ENCODE measurements at regions not wholly inside any gene's neighbourhood (a gene's known extent, or its start where the extent isn't known, plus 50 kb on each side); places are given as distances from the start of the nearest gene placed in this dataset.
"Not testable (repeated sequence)": the region's sequence is repeated elsewhere in the genome, so short reads cannot be mapped to it uniquely, and the experiment has no call there.

DNA sequence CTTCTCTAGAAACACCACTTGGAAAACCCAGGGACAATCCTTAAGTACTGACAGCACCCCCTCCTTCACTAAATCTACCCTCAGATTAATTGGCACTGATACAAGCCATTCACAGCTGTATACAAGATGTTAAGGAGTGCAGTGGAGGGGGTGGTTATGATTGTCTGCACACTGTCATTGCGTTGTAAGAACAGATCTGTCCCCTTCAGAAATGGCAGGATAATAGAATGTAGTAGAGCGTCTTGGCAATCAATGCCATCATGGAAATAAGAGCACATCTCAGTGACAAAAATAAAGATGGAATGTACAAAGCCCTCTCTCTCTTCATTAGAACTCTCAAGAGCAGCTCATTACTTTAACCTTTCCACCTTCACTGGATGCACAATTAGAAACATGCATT lies 324.9 kb upstream of the TBX18 start:
- Mint-ChIP-seq H3K9me3 (peaks cover 0 to 15% (median 4%) of the 10 kb centered on the region in 7 donors), H3K27me3 (no peaks in the 10 kb centered on the region), H3K27ac (no peak overlapping the region), H3K36me3 (no peaks in the 10 kb centered on the region), H3K4me1 (no peaks in the 10 kb centered on the region), H3K4me3 (no peak overlapping the region)
- H3K36me3 ChIP-seq (ENCODE audit: control insufficient read depth, insufficient read depth, low read length), result no peaks in the 10 kb centered on the region
- no peak for DNase-seq
- no peaks in the 10 kb centered on the region for H3K27me3 ChIP-seq (ENCODE audit: control insufficient read depth, insufficient read depth, low read length)
- H3K4me1 ChIP-seq (ENCODE audit: control insufficient read depth, insufficient read depth, low read length, poor library complexity, severe bottlenecking), result no peaks in the 10 kb centered on the region
- H3K4me3 ChIP-seq (ENCODE audit: low read depth, low read length), result no peak overlapping the region
- ATAC-seq (ENCODE audit: low read depth in 2 of 2), result no peak
- no peak overlapping the region for H3K27ac ChIP-seq (ENCODE audit: insufficient read depth, low read length, poor library complexity, severe bottlenecking)
- H3K9me3 ChIP-seq (ENCODE audit: control insufficient read depth in 2 of 2, low read length in 2 of 2), result no peaks in the 10 kb centered on the region

DNA sequence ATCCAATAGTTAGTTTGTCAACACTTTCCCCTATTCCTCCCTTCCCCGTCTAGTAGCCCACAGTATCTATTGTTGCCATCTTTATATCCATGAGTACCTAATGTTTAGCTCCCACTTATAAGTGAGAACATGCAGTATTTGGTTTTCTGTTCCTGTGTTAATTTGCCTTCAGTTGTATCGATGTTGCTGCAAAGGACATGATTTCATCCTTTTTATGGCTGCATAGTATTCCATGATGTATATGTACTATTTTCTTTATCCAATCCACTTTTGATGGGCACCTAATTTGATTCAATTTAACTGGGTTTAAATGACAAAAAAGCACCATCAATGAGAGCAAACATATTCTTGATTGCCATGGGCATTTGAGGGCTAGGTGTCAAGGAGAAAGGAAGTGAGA lies 321.5 kb upstream of the TBX18 start:
- Histone ChIP-seq H3K27me3 (ENCODE audit: control insufficient read depth, insufficient read depth, low read length) (no peaks in the 10 kb centered on the region), H3K4me3 (ENCODE audit: low read depth, low read length) (no peak overlapping the region), H3K36me3 (ENCODE audit: control insufficient read depth, insufficient read depth, low read length) (no peaks in the 10 kb centered on the region), H3K27ac (ENCODE audit: insufficient read depth, low read length, poor library complexity, severe bottlenecking) (no peak overlapping the region), H3K9me3 (ENCODE audit: control insufficient read depth in 2 of 2, low read length in 2 of 2) (no peaks in the 10 kb centered on the region), H3K4me1 (ENCODE audit: control insufficient read depth, insufficient read depth, low read length, poor library complexity, severe bottlenecking) (no peaks in the 10 kb centered on the region)
- Mint-ChIP-seq H3K36me3 (no peaks in the 10 kb centered on the region), H3K27ac (no peak overlapping the region), H3K4me3 (no peak overlapping the region), H3K9me3 (peaks cover 1 to 10% (median 6%) of the 10 kb centered on the region in 7 donors), H3K4me1 (no peaks in the 10 kb centered on the region), H3K27me3 (no peaks in the 10 kb centered on the region)
- ATAC-seq (ENCODE audit: low read depth in 2 of 2) (no peak), DNase-seq (no peak)

DNA sequence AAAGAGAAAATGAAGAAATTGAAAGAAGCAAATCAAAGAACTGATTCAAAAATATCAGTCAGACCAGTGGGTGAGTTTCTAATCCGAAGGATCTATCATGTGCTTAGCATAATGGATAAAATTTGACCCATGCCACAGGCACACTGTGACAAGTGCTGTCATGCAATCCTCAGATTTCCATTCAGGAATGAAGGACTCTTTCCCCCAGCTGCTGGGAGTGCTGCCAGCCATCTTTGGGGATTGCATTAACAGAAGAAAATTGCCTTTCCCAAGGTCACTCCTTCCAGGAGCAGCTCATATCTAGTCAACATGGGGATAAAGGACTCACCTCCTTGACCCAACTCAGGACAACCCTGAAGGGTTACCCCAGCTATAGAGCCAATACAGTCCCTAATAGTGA lies 316.7 kb upstream of the TBX18 start:
- Histone ChIP-seq H3K27ac (ENCODE audit: insufficient read depth, low read length, poor library complexity, severe bottlenecking) (no peak overlapping the region), H3K27me3 (ENCODE audit: control insufficient read depth, insufficient read depth, low read length) (no peaks in the 10 kb centered on the region), H3K4me3 (ENCODE audit: low read depth, low read length) (no peak overlapping the region), H3K4me1 (ENCODE audit: control insufficient read depth, insufficient read depth, low read length, poor library complexity, severe bottlenecking) (no peaks in the 10 kb centered on the region), H3K9me3 (ENCODE audit: control insufficient read depth in 2 of 2, low read length in 2 of 2) (no peaks in the 10 kb centered on the region), H3K36me3 (ENCODE audit: control insufficient read depth, insufficient read depth, low read length) (no peaks in the 10 kb centered on the region)
- DNase-seq, result no peak
- no peaks in the 10 kb centered on the region for H3K36me3 Mint-ChIP-seq
- no peak overlapping the region for H3K27ac Mint-ChIP-seq
- peaks cover 0 to 9% (median 6%) of the 10 kb centered on the region in 7 donors for H3K9me3 Mint-ChIP-seq
- no peaks in the 10 kb centered on the region for H3K27me3 Mint-ChIP-seq
- no peaks in the 10 kb centered on the region for H3K4me1 Mint-ChIP-seq
- H3K4me3 Mint-ChIP-seq, result no peak overlapping the region
- no peak for ATAC-seq (ENCODE audit: low read depth in 2 of 2)

DNA sequence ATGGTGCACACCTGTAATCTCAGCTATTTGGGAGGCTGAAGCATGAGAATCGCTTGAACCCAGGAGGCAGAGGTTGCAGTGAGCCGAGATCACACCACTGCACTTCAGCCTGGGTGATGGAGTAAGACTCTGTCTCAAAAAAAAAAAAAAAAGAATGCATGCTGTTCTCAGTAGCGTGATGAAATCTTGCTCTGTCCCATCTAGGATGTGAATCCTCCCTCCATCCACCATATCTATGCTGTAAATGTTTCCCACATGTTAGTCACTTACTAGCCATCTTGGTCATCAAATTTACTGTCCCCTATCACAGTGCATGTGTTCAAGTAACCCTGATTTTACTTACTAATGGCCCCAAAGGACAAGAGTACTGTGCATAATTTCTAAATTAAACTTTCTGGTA lies 315.4 kb upstream of the TBX18 start:
- Histone ChIP-seq H3K36me3 (ENCODE audit: control insufficient read depth, insufficient read depth, low read length) (no peaks in the 10 kb centered on the region), H3K9me3 (ENCODE audit: control insufficient read depth in 2 of 2, low read length in 2 of 2) (no peaks in the 10 kb centered on the region), H3K27me3 (ENCODE audit: control insufficient read depth, insufficient read depth, low read length) (no peaks in the 10 kb centered on the region), H3K4me3 (ENCODE audit: low read depth, low read length) (no peak overlapping the region), H3K4me1 (ENCODE audit: control insufficient read depth, insufficient read depth, low read length, poor library complexity, severe bottlenecking) (no peaks in the 10 kb centered on the region), H3K27ac (ENCODE audit: insufficient read depth, low read length, poor library complexity, severe bottlenecking) (no peak overlapping the region)
- ATAC-seq (ENCODE audit: low read depth in 2 of 2), result no peak
- Mint-ChIP-seq H3K4me1 (no peaks in the 10 kb centered on the region), H3K27me3 (no peaks in the 10 kb centered on the region), H3K4me3 (no peak overlapping the region), H3K27ac (no peak overlapping the region), H3K9me3 (peaks cover 0 to 9% (median 4%) of the 10 kb centered on the region in 7 donors), H3K36me3 (no peaks in the 10 kb centered on the region)
- no peak for DNase-seq

DNA sequence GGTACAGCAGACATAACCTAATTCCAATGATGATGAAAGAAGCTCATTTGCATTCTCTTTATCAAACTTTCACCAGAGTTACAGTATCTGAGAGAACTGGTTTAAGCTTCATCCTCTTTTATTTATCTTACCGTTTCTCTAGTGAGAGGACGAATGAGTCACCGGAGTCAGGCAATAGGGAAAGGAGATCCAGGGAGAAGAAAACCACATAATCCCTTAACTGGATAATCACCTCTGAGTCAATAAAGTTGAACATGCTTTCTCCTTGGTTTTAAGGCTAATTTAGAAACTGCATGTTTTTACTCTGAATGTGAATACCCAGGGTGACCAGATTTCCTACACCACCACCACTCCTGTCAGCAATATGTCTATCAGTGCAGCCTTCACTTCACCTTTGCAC lies 313.7 kb upstream of the TBX18 start:
- Histone ChIP-seq H3K36me3 (ENCODE audit: control insufficient read depth, insufficient read depth, low read length) (no peaks in the 10 kb centered on the region), H3K27ac (ENCODE audit: insufficient read depth, low read length, poor library complexity, severe bottlenecking) (no peak overlapping the region), H3K4me1 (ENCODE audit: control insufficient read depth, insufficient read depth, low read length, poor library complexity, severe bottlenecking) (no peaks in the 10 kb centered on the region), H3K27me3 (ENCODE audit: control insufficient read depth, insufficient read depth, low read length) (no peaks in the 10 kb centered on the region), H3K4me3 (ENCODE audit: low read depth, low read length) (no peak overlapping the region), H3K9me3 (ENCODE audit: control insufficient read depth in 2 of 2, low read length in 2 of 2) (no peaks in the 10 kb centered on the region)
- DNase-seq (no peak), ATAC-seq (ENCODE audit: low read depth in 2 of 2) (no peak)
- Mint-ChIP-seq H3K27ac (no peak overlapping the region), H3K36me3 (no peaks in the 10 kb centered on the region), H3K9me3 (peaks cover 0 to 14% (median 4%) of the 10 kb centered on the region in 7 donors), H3K4me3 (no peak overlapping the region), H3K27me3 (no peaks in the 10 kb centered on the region), H3K4me1 (no peaks in the 10 kb centered on the region)

DNA sequence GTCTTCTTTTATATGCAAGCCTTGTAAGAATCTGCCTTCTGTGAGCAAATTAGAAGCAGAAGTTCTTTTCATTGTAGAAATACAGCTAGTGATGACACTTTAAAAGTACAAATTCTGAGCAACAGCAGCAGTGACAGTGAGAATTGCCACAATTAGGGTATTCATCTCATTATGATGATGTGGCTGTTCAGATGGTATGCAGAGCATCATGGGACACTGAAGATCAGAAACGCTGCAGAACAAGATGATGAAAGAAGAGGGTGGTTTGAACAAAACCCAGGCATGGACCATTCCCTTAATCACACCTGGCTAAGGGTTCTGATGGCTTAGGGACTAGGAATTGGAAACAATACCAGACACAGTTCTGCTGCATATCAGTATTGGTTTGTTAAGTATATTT lies 312.7 kb upstream of the TBX18 start:
- peak overlapping the region in 1 of 3 donors; percentile 23 for H3K27ac Mint-ChIP-seq
- Histone ChIP-seq H3K4me1 (ENCODE audit: control insufficient read depth, insufficient read depth, low read length, poor library complexity, severe bottlenecking) (no peaks in the 10 kb centered on the region), H3K27ac (ENCODE audit: insufficient read depth, low read length, poor library complexity, severe bottlenecking) (no peak overlapping the region), H3K27me3 (ENCODE audit: control insufficient read depth, insufficient read depth, low read length) (no peaks in the 10 kb centered on the region), H3K36me3 (ENCODE audit: control insufficient read depth, insufficient read depth, low read length) (no peaks in the 10 kb centered on the region), H3K9me3 (ENCODE audit: control insufficient read depth in 2 of 2, low read length in 2 of 2) (no peaks in the 10 kb centered on the region), H3K4me3 (ENCODE audit: low read depth, low read length) (no peak overlapping the region)
- ATAC-seq (ENCODE audit: low read depth in 2 of 2) (no peak), DNase-seq (no peak)
- no peaks in the 10 kb centered on the region for H3K36me3 Mint-ChIP-seq
- no peaks in the 10 kb centered on the region for H3K27me3 Mint-ChIP-seq
- H3K4me3 Mint-ChIP-seq, result no peak overlapping the region
- peaks cover 0 to 12% (median 3%) of the 10 kb centered on the region in 7 donors for H3K9me3 Mint-ChIP-seq
- H3K4me1 Mint-ChIP-seq, result no peaks in the 10 kb centered on the region

DNA sequence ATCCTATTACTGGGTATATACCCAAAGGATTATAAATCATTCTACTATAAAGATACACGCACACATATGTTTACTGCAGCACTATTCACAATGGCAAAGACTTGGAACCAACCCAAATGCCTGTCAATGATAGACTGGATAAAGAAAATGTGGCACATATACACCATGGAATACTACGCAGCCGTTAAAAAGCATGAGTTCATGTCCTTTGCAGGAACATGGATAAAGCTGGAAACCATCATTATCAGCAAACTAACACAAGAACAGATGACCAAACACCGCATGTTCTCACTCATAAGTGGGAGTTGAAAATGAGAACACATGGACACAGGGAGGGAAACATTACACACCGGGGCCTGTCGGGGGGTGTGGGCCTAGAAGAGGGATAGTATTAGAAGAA lies 307.4 kb upstream of the TBX18 start:
- not testable (repeated sequence) for H3K27me3 Mint-ChIP-seq; H3K4me1 Mint-ChIP-seq; H3K36me3 Mint-ChIP-seq; H3K27me3 ChIP-seq (ENCODE audit: control insufficient read depth, insufficient read depth, low read length); H3K9me3 ChIP-seq (ENCODE audit: control insufficient read depth in 2 of 2, low read length in 2 of 2); H3K27ac Mint-ChIP-seq; H3K4me3 Mint-ChIP-seq; ATAC-seq (ENCODE audit: low read depth in 2 of 2); H3K4me1 ChIP-seq (ENCODE audit: control insufficient read depth, insufficient read depth, low read length, poor library complexity, severe bottlenecking); DNase-seq; H3K27ac ChIP-seq (ENCODE audit: insufficient read depth, low read length, poor library complexity, severe bottlenecking); H3K4me3 ChIP-seq (ENCODE audit: low read depth, low read length); H3K36me3 ChIP-seq (ENCODE audit: control insufficient read depth, insufficient read depth, low read length)
- peaks cover 0 to 14% (median 2%) of the 10 kb centered on the region in 7 donors for H3K9me3 Mint-ChIP-seq

DNA sequence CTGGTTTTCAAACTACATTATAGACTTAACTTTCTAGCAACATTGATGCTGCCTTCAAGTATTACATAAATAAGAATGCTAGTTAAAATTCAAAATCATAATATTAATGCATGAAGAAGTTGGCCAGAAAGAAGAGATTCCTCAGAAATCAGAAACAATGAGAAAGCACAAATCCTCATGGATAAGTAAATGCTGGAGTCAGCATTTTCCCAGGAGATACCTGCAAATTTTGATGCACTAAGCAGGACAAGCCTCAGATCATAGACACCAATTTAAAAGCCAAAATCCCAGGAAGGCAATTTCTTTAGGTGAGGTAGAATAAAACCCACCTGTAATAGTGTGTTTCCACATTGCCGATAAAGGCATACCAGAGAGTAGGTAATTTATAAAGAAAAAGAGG lies 305.2 kb upstream of the TBX18 start:
- peaks cover 0 to 12% (median 2%) of the 10 kb centered on the region in 7 donors for H3K9me3 Mint-ChIP-seq
- no peak overlapping the region for H3K27ac ChIP-seq (ENCODE audit: insufficient read depth, low read length, poor library complexity, severe bottlenecking)
- no peaks in the 10 kb centered on the region for H3K36me3 Mint-ChIP-seq
- H3K27ac Mint-ChIP-seq, result no peak overlapping the region
- DNase-seq, result no peak
- no peaks in the 10 kb centered on the region for H3K27me3 Mint-ChIP-seq
- no peaks in the 10 kb centered on the region for H3K9me3 ChIP-seq (ENCODE audit: control insufficient read depth in 2 of 2, low read length in 2 of 2)
- no peaks in the 10 kb centered on the region for H3K27me3 ChIP-seq (ENCODE audit: control insufficient read depth, insufficient read depth, low read length)
- H3K4me1 ChIP-seq (ENCODE audit: control insufficient read depth, insufficient read depth, low read length, poor library complexity, severe bottlenecking), result no peaks in the 10 kb centered on the region
- ATAC-seq (ENCODE audit: low read depth in 2 of 2), result no peak
- no peak overlapping the region for H3K4me3 ChIP-seq (ENCODE audit: low read depth, low read length)
- no peaks in the 10 kb centered on the region for H3K36me3 ChIP-seq (ENCODE audit: control insufficient read depth, insufficient read depth, low read length)
- peaks cover 0 to 4% (median 0%) of the 10 kb centered on the region in 4 donors for H3K4me1 Mint-ChIP-seq
- no peak overlapping the region for H3K4me3 Mint-ChIP-seq

All from CD4-positive, CD25-positive, alpha-beta regulatory T cell (primary cell).